Left forelimb (tissue), 1 donor: ENCODE measurements at regions not wholly inside any gene's neighbourhood (a gene's known extent, or its start where the extent isn't known, plus 50 kb on each side); places are given as distances from the start of the nearest gene placed in this dataset.
A peak's percentile ranks its signal among the peaks of the same experiment; 100 is the strongest.

Experiments used
- DNase-seq: peaks from one replicate; pipeline ENCODE4 v3.0.0-alpha.2; 2018; ENCODE audit warnings: low spot score

- DNase-seq = peak; percentile 88
Measured at GRCh38 chr22:46054091-46055073, 77.4 kb upstream of the WNT7B start.

- DNase-seq = peak; percentile 51
Measured at GRCh38 chr22:46055181-46055875, 78.4 kb upstream of the WNT7B start.

GRCh38 chr22:46055911-46056545, 79.1 kb upstream of the WNT7B start:
- DNase-seq = peak; percentile 59

GRCh38 chr22:46056546-46057245, 79.7 kb upstream of the WNT7B start:
- DNase-seq = no peak

GRCh38 chr22:46057246-46058090, 80.5 kb upstream of the WNT7B start:
- peak; percentile 33 for DNase-seq

GRCh38 chr22:46058091-46058420, 81.1 kb upstream of the WNT7B start:
- DNase-seq = peak; percentile 60

GRCh38 chr22:46058591-46059519, 81.9 kb upstream of the WNT7B start:
- peak; percentile 36 for DNase-seq

- DNase-seq = peak; percentile 15
Measured at GRCh38 chr22:46060292-46061123, 83.5 kb upstream of the WNT7B start.

- no peak for DNase-seq
Measured at GRCh38 chr22:46061124-46061500, 84.2 kb upstream of the WNT7B start.

GRCh38 chr22:46061501-46062231, 84.7 kb upstream of the WNT7B start:
- DNase-seq = peak; percentile 57

- DNase-seq = peak; percentile 42
Measured at GRCh38 chr22:46062232-46062615, 85.3 kb upstream of the WNT7B start.

- peak; percentile 52 for DNase-seq
Measured at GRCh38 chr22:46062971-46063631, 86.1 kb upstream of the WNT7B start.

- peak; percentile 50 for DNase-seq
Measured at GRCh38 chr22:46063846-46064227, 86.5 kb upstream of the PPARA start.

- peak; percentile 40 for DNase-seq
Measured at GRCh38 chr22:46064228-46064965, 85.9 kb upstream of the PPARA start.

GRCh38 chr22:46064966-46065666, 85.2 kb upstream of the PPARA start:
- DNase-seq = no peak

GRCh38 chr22:46065691-46066454, 84.5 kb upstream of the PPARA start:
- no peak for DNase-seq
